Hepatocyte (in vitro differentiated cells): ENCODE measurements at regions not wholly inside any gene's neighbourhood (a gene's known extent, or its start where the extent isn't known, plus 50 kb on each side); places are given as distances from the start of the nearest gene placed in this dataset.

ENCODE experiments used
- DNase-seq: peaks from one replicate; pipeline ENCODE4 v3.0.0-alpha.2; 2016; ENCODE audit warnings: low spot score
- H2AFZ ChIP-seq: fragments of 200-600 bp; sonication (generic); 2 replicates; pipeline ENCODE4 v1.6.0; 2016; ENCODE audit warnings: antibody characterized with exemption, mild to moderate bottlenecking
- H3K27ac ChIP-seq: fragments of 200-600 bp; sonication (generic); 2 replicates; pipeline ENCODE4 v1.5.1; 2016; ENCODE audit warnings: mild to moderate bottlenecking
- H3K27me3 ChIP-seq: fragments of 200-600 bp; sonication (generic); 2 replicates; pipeline ENCODE4 v1.6.1; 2016
- H3K36me3 ChIP-seq: fragments of 200-600 bp; sonication (generic); replicated peaks from 2 replicates; pipeline ENCODE4 v1.5.1; 2016; ENCODE audit warnings: low read depth; ENCODE audit not compliant: insufficient read depth
- H3K4me1 ChIP-seq: fragments of 200-600 bp; sonication (generic); 2 replicates; pipeline ENCODE4 v1.5.1; 2016; ENCODE audit warnings: mild to moderate bottlenecking, moderate library complexity; ENCODE audit not compliant: insufficient read depth
- H3K4me2 ChIP-seq: fragments of 200-600 bp; sonication (generic); 2 replicates; pipeline ENCODE4 v1.6.0; 2016
- H3K4me3 ChIP-seq: fragments of 200-600 bp; sonication (generic); 2 replicates; pipeline ENCODE4 v1.5.1; 2016; ENCODE audit warnings: mild to moderate bottlenecking
- H3K79me2 ChIP-seq: fragments of 200-600 bp; sonication (generic); 2 replicates; pipeline ENCODE4 v1.6.0; 2017; ENCODE audit warnings: mild to moderate bottlenecking
- H3K9me2 ChIP-seq: fragments of 200-600 bp; sonication (generic); replicated peaks from 2 replicates; pipeline ENCODE4 v1.6.0; 2017; ENCODE audit warnings: mild to moderate bottlenecking; ENCODE audit not compliant: insufficient read depth
- H3K9me3 ChIP-seq: fragments of 200-600 bp; sonication (generic); 2 replicates; pipeline ENCODE4 v1.5.1; 2016; ENCODE audit warnings: low read depth, mild to moderate bottlenecking
- H4K20me1 ChIP-seq: fragments of 200-600 bp; sonication (generic); 2 replicates; pipeline ENCODE4 v1.6.0; 2016; ENCODE audit warnings: mild to moderate bottlenecking; ENCODE audit not compliant: insufficient read depth, poor library complexity, severe bottlenecking
- EZH2 ChIP-seq: fragments of 200-600 bp; sonication (generic); IDR thresholded peaks from 2 replicates; pipeline ENCODE4 v1.6.1; 2016; ENCODE audit warnings: antibody characterized with exemption, mild to moderate bottlenecking, borderline replicate concordance
- EZH2phosphoT487 ChIP-seq: fragments of 200-600 bp; sonication (generic); IDR thresholded peaks from one replicate; pipeline ENCODE4 v1.6.1; 2018; ENCODE audit warnings: antibody characterized with exemption, mild to moderate bottlenecking, low read depth, moderate library complexity; ENCODE audit not compliant: unreplicated experiment, severe bottlenecking
- WGBS: methylation state at CpG from one replicate; pipeline ENCODE4 v1.1.6; 2016; ENCODE audit warnings: low lambda C conversion rate; ENCODE audit errors: missing lambda C conversion rate; 5-methylcytosine and 5-hydroxymethylcytosine counted together
- TF ChIP-seq, protein P1 (sequence below): fragments of 200-600 bp; sonication (generic); IDR thresholded peaks from 2 replicates; pipeline ENCODE4 v1.5.1; 2016; ENCODE audit warnings: antibody characterized with exemption, mild to moderate bottlenecking; ENCODE audit not compliant: poor library complexity

DNA sequence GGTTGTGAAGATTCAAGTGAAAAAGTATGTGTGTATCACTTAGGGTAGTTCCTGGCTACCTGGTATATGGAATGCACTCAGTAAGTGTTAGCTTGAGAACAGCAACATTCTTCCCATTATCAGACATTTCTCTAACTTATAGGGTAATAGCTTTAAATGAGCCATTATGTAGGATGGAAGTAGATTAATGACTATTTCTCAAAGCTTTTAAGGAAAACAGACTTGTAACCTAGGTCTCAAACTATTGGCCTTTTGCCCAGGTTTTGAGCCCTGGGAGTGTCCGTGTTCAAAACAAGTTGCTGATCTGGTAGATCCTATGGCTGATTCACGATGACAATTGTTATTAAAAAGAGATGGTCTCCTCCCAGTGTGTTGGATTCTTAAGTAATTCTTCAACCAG is 129.1 kb upstream of the UMPS start:
- DNase-seq = no peak
- H3K4me3 ChIP-seq = no peak overlapping the region
- H2AFZ ChIP-seq = no peak overlapping the region
- peaks cover 79% of the 10 kb centered on the region for H3K79me2 ChIP-seq
- H3K9me3 ChIP-seq = no peaks in the 10 kb centered on the region
- TF ChIP-seq, protein P1, sequence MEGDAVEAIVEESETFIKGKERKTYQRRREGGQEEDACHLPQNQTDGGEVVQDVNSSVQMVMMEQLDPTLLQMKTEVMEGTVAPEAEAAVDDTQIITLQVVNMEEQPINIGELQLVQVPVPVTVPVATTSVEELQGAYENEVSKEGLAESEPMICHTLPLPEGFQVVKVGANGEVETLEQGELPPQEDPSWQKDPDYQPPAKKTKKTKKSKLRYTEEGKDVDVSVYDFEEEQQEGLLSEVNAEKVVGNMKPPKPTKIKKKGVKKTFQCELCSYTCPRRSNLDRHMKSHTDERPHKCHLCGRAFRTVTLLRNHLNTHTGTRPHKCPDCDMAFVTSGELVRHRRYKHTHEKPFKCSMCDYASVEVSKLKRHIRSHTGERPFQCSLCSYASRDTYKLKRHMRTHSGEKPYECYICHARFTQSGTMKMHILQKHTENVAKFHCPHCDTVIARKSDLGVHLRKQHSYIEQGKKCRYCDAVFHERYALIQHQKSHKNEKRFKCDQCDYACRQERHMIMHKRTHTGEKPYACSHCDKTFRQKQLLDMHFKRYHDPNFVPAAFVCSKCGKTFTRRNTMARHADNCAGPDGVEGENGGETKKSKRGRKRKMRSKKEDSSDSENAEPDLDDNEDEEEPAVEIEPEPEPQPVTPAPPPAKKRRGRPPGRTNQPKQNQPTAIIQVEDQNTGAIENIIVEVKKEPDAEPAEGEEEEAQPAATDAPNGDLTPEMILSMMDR = no peak
- TF ChIP-seq EZH2 (no peak), EZH2phosphoT487 (no peak)
- no peak overlapping the region for H3K27ac ChIP-seq
- no peaks in the 10 kb centered on the region for H3K9me2 ChIP-seq
- no peaks in the 10 kb centered on the region for H3K36me3 ChIP-seq
- H4K20me1 ChIP-seq = no peaks in the 10 kb centered on the region
- H3K4me1 ChIP-seq = peaks cover 7% of the 10 kb centered on the region
- no peak overlapping the region for H3K4me2 ChIP-seq
- H3K27me3 ChIP-seq = no peaks in the 10 kb centered on the region
- WGBS = 58% methylated on average over 2 of the region's 2 CpGs

DNA sequence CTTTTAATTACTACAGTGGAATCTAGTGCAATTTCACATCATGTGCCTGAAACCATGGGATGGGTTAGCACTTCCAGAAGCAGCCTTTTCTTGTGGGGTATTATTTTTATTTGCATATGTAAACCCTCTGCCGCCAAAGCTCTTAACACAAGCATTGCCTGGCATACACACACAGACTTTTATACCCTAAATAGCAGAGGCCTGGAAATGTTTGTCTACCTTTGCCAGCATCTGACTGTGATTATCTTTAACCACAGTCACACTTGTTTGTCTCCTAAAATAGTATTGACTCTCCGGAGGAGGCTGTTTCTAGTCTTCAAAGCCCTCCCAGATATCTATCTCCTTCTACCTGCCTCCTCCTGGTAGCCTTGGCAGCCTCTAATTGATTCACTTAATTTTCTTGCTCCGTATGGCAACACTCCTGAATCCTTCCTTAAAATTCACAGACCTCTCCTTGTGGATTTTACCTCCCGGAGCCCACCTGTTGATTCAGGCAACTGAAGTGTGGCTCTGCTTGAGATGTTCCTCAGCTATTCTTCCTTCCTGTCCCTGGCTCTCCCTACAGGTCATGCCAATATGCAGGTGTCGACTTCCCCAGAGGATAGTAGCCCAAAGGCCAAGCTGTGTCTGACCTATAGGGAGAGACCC is 127.1 kb upstream of the UMPS start:
- no peak for TF ChIP-seq EZH2
- no peak for TF ChIP-seq EZH2phosphoT487
- TF ChIP-seq, protein P1 = no peak
- Histone ChIP-seq H4K20me1 (no peaks in the 10 kb centered on the region), H3K4me3 (no peak overlapping the region), H3K4me1 (peaks cover 7% of the 10 kb centered on the region), H3K27me3 (no peaks in the 10 kb centered on the region), H3K9me2 (no peaks in the 10 kb centered on the region), H2AFZ (no peak overlapping the region), H3K36me3 (no peaks in the 10 kb centered on the region), H3K4me2 (no peak overlapping the region), H3K27ac (no peak overlapping the region), H3K9me3 (no peaks in the 10 kb centered on the region), H3K79me2 (peaks cover 77% of the 10 kb centered on the region)
- DNase-seq = no peak
- WGBS = 56% methylated on average over 5 of the region's 5 CpGs

GRCh38 chr3:124605781-124606579 is 124.3 kb upstream of the UMPS start:
- TF ChIP-seq, protein P1 = no peak
- Histone ChIP-seq H4K20me1 (no peaks in the 10 kb centered on the region), H3K79me2 (peaks cover 63% of the 10 kb centered on the region), H3K4me1 (peaks cover 8% of the 10 kb centered on the region), H3K4me3 (no peak overlapping the region), H3K36me3 (no peaks in the 10 kb centered on the region), H2AFZ (no peak overlapping the region), H3K27me3 (no peaks in the 10 kb centered on the region), H3K9me3 (no peaks in the 10 kb centered on the region), H3K9me2 (no peaks in the 10 kb centered on the region), H3K4me2 (no peak overlapping the region), H3K27ac (no peak overlapping the region)
- DNase-seq = no peak
- 66% methylated on average over 6 of the region's 6 CpGs for WGBS
